Stimulated activated CD8-positive, alpha-beta memory T cell treated with anti-CD3 and anti-CD28 coated beads, Interleukin-15, amount 100 ng/mL, for 48 hours (primary cell): ENCODE measurements at regions not wholly inside any gene's neighbourhood (a gene's known extent, or its start where the extent isn't known, plus 50 kb on each side); places are given as distances from the start of the nearest gene placed in this dataset.

ENCODE experiments used
- DNase-seq, 2 donors: peaks; one replicate each; pipeline ENCODE4 v3.0.0-alpha.2; 2020; ENCODE audit warnings: low read depth in 2 of 2

GRCh38 chr4:178781779-178782178 lies 1339.5 kb upstream of the AGA start:
- no peak for DNase-seq

GRCh38 chr4:178784491-178784890 lies 1342.3 kb upstream of the AGA start:
- DNase-seq: no peak

GRCh38 chr4:178789279-178789678 lies 1347.0 kb upstream of the AGA start:
- no peak for DNase-seq

- no peak for DNase-seq
Observed at GRCh38 chr4:178799204-178799603, 1357.0 kb upstream of the AGA start.

GRCh38 chr4:178808106-178808505 lies 1365.9 kb upstream of the AGA start:
- DNase-seq: no peak

GRCh38 chr4:178809921-178810320 lies 1367.7 kb upstream of the AGA start:
- DNase-seq: no peak

- DNase-seq: no peak
Observed at GRCh38 chr4:178811356-178811755, 1369.1 kb upstream of the AGA start.

GRCh38 chr4:178812866-178813265 lies 1370.6 kb upstream of the AGA start:
- no peak for DNase-seq

GRCh38 chr4:178814908-178815307 lies 1372.7 kb upstream of the AGA start:
- no peak for DNase-seq

- no peak for DNase-seq
Observed at GRCh38 chr4:178823673-178824295, 1381.5 kb upstream of the AGA start.

GRCh38 chr4:178836865-178837264 lies 1394.6 kb upstream of the AGA start:
- no peak for DNase-seq

GRCh38 chr4:178838776-178839175 lies 1396.5 kb upstream of the AGA start:
- no peak for DNase-seq

GRCh38 chr4:178856139-178856800 lies 1414.0 kb upstream of the AGA start:
- DNase-seq: no peak

- DNase-seq: no peak
Observed at GRCh38 chr4:178871476-178871875, 1429.2 kb upstream of the AGA start.

GRCh38 chr4:178881937-178882336 lies 1439.7 kb upstream of the AGA start:
- no peak for DNase-seq

GRCh38 chr4:178894126-178894525 lies 1451.9 kb upstream of the AGA start:
- DNase-seq: no peak

GRCh38 chr4:178899084-178899483 lies 1456.8 kb upstream of the AGA start:
- DNase-seq: no peak

- no peak for DNase-seq
Observed at GRCh38 chr4:178917756-178918155, 1475.5 kb upstream of the AGA start.

GRCh38 chr4:178937130-178937529 lies 1494.9 kb upstream of the AGA start:
- DNase-seq: no peak

- DNase-seq: no peak
Observed at GRCh38 chr4:178941975-178942374, 1499.7 kb upstream of the AGA start.

GRCh38 chr4:178953447-178954120 lies 1511.3 kb upstream of the AGA start:
- DNase-seq: no peak

GRCh38 chr4:178955614-178956013 lies 1513.4 kb upstream of the AGA start:
- DNase-seq: no peak

- DNase-seq: no peak
Observed at GRCh38 chr4:178958725-178959440, 1516.6 kb upstream of the AGA start.
